ENCODE measurements at regions not wholly inside any gene's neighbourhood (a gene's known extent, or its start where the extent isn't known, plus 50 kb on each side); places are given as distances from the start of the nearest gene placed in this dataset.

GRCh38 chr1:81664341-81664740 lies 136.4 kb upstream of the ADGRL2 start:
- Histone ChIP-seq H3K9me3 (no peaks in the 10 kb centered on the region), H3K4me3 (no peak overlapping the region), H3K4me1 (peaks cover 0 to 5% (median 0%) of the 10 kb centered on the region in 3 donors), H3K27me3 (no peaks in the 10 kb centered on the region), H3K36me3 (no peaks in the 10 kb centered on the region), H3K27ac (no peak overlapping the region)
- TF ChIP-seq CTCF (IDR thresholded peaks at IDR 0.05) = no peak
- TF ChIP-seq POLR2A (IDR thresholded peaks at IDR 0.05) = no peak
- DNase-seq = no peak
- WGBS, 2 donors = 57 to 71% methylated on average over 1 of the region's 1 CpG
- intact Hi-C loops (cut with DNase I) = no loop called here

GRCh38 chr1:81662913-81663526 lies 137.7 kb upstream of the ADGRL2 start:
- Histone ChIP-seq H3K4me1 (peaks cover 0 to 5% (median 0%) of the 10 kb centered on the region in 3 donors), H3K9me3 (no peaks in the 10 kb centered on the region), H3K27me3 (no peaks in the 10 kb centered on the region), H3K4me3 (no peak overlapping the region), H3K36me3 (no peaks in the 10 kb centered on the region), H3K27ac (no peak overlapping the region)
- TF ChIP-seq POLR2A (IDR thresholded peaks at IDR 0.05) (no peak), CTCF (IDR thresholded peaks at IDR 0.05) (no peak)
- no peak for DNase-seq
- 82 to 83% methylated on average over 7 to 8 of the region's 8 CpGs for WGBS, 2 donors
- intact Hi-C loops (cut with DNase I) = no loop called here

DNA sequence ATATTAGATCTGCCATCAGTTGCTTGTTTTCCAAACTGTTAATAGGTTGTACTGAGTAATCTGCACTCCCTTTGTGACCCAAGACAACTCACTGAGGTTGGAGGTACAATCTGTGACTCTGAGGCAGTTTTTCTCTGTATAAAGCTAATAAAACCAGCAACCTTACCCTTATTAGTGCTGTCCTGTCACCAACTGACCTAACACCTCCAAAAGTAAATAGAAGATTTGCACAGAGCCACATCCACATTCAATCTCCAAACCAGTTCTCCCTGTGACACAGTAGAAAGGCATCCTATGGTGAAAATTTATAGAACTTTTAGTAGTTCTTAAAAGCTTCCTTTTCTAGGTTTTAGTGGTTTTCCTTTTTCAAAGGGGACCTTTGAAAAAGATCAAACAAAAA lies 140.4 kb upstream of the ADGRL2 start:
- no peaks in the 10 kb centered on the region for H3K9me3 ChIP-seq
- TF ChIP-seq CTCF (IDR thresholded peaks at IDR 0.05) (no peak), POLR2A (IDR thresholded peaks at IDR 0.05) (no peak)
- DNase-seq = no peak
- intact Hi-C loops (cut with DNase I) = no loop called here
- peak overlapping the region in 1 of 4 donors; percentile 43 for H3K27ac ChIP-seq
- no peaks in the 10 kb centered on the region for H3K36me3 ChIP-seq
- peaks cover 0 to 5% (median 0%) of the 10 kb centered on the region in 3 donors for H3K4me1 ChIP-seq
- no peaks in the 10 kb centered on the region for H3K27me3 ChIP-seq
- H3K4me3 ChIP-seq = no peak overlapping the region

GRCh38 chr1:81654657-81655056 lies 146.1 kb upstream of the ADGRL2 start:
- TF ChIP-seq CTCF (IDR thresholded peaks at IDR 0.05) = no peak
- TF ChIP-seq POLR2A (IDR thresholded peaks at IDR 0.05) = no peak
- no peaks in the 10 kb centered on the region for H3K27me3 ChIP-seq
- H3K36me3 ChIP-seq = no peaks in the 10 kb centered on the region
- H3K4me1 ChIP-seq = peaks cover 0 to 11% (median 0%) of the 10 kb centered on the region in 3 donors
- 32 to 66% methylated on average over 2 of the region's 3 CpGs for WGBS, 2 donors
- H3K4me3 ChIP-seq = no peak overlapping the region
- H3K27ac ChIP-seq = peak overlapping the region; percentile 57 to 84 (median 70)
- H3K9me3 ChIP-seq = no peaks in the 10 kb centered on the region
- intact Hi-C loops (cut with DNase I) = no loop called here
- no peak for DNase-seq

DNA sequence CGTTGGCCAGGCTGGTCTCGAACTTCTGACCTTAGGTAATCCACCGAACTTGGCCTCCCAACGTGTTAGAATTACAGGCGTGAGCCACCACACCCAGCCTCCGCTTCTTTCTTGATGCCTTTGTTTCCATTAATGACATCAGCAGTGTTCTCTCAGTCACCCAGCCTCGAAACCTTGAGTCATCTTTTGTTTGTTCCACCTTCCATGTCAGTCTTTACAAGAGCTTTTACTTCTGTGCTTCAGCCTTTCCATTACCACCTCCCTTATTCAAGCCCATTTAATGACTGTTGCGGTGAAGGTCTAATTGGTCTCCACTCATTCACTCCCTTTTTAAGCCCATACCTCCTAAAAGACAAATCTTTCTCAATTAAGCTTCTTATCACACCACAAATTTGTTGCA lies 146.6 kb upstream of the ADGRL2 start:
- no peaks in the 10 kb centered on the region for H3K36me3 ChIP-seq
- DNase-seq = no peak
- H3K4me1 ChIP-seq = peaks cover 0 to 11% (median 0%) of the 10 kb centered on the region in 3 donors
- no peak overlapping the region for H3K4me3 ChIP-seq
- no peaks in the 10 kb centered on the region for H3K9me3 ChIP-seq
- TF ChIP-seq CTCF (IDR thresholded peaks at IDR 0.05) (no peak), POLR2A (IDR thresholded peaks at IDR 0.05) (no peak)
- H3K27ac ChIP-seq = peak overlapping the region; percentile 57 to 84 (median 68)
- H3K27me3 ChIP-seq = no peaks in the 10 kb centered on the region
- intact Hi-C loops (cut with DNase I) = no loop called here
- WGBS, 2 donors = 53 to 88% methylated on average over 7 to 8 of the region's 8 CpGs
